GM21515 (cell line): ENCODE measurements at regions not wholly inside any gene's neighbourhood (a gene's known extent, or its start where the extent isn't known, plus 50 kb on each side); places are given as distances from the start of the nearest gene placed in this dataset.

Source experiments
- ATAC-seq: cut with Tn5 transposase; IDR thresholded peaks from one replicate; pipeline ENCODE4 v1.9.1; 2021; ENCODE audit not compliant: unreplicated experiment

GRCh38 chr18:76578571-76579300 is 83.7 kb upstream of the ZNF516 start:
- no peak for ATAC-seq

GRCh38 chr18:76573325-76574025 is 78.4 kb upstream of the ZNF516 start:
- no peak for ATAC-seq

GRCh38 chr18:76572518-76573247 is 77.6 kb upstream of the ZNF516 start:
- ATAC-seq = no peak

GRCh38 chr18:76571689-76572088 is 76.6 kb upstream of the ZNF516 start:
- ATAC-seq = no peak

- no peak for ATAC-seq
These were observed 75.8 kb upstream of the ZNF516 start for GRCh38 chr18:76570856-76571255.

GRCh38 chr18:76569644-76570419 is 74.8 kb upstream of the ZNF516 start:
- no peak for ATAC-seq

GRCh38 chr18:76568731-76569130 is 73.7 kb upstream of the ZNF516 start:
- ATAC-seq = no peak

- no peak for ATAC-seq
These were observed 72.9 kb upstream of the ZNF516 start for GRCh38 chr18:76567835-76568445.

- ATAC-seq = no peak
These were observed 71.9 kb upstream of the ZNF516 start for GRCh38 chr18:76566987-76567386.

- no peak for ATAC-seq
These were observed 70.5 kb upstream of the ZNF516 start for GRCh38 chr18:76565238-76566173.

- no peak for ATAC-seq
These were observed 69.7 kb upstream of the ZNF516 start for GRCh38 chr18:76564655-76565237.

GRCh38 chr18:76564117-76564516 is 69.1 kb upstream of the ZNF516 start:
- no peak for ATAC-seq

- no peak for ATAC-seq
These were observed 67.5 kb upstream of the ZNF516 start for GRCh38 chr18:76562286-76563122.

- ATAC-seq = no peak
These were observed 64.0 kb upstream of the ZNF516 start for GRCh38 chr18:76558881-76559667.

GRCh38 chr18:76557026-76557575 is 62.1 kb upstream of the ZNF516 start:
- no peak for ATAC-seq

- no peak for ATAC-seq
These were observed 59.6 kb upstream of the ZNF516 start for GRCh38 chr18:76554547-76555222.
